ENCODE measurements at regions not wholly inside any gene's neighbourhood (a gene's known extent, or its start where the extent isn't known, plus 50 kb on each side); places are given as distances from the start of the nearest gene placed in this dataset.

DNA sequence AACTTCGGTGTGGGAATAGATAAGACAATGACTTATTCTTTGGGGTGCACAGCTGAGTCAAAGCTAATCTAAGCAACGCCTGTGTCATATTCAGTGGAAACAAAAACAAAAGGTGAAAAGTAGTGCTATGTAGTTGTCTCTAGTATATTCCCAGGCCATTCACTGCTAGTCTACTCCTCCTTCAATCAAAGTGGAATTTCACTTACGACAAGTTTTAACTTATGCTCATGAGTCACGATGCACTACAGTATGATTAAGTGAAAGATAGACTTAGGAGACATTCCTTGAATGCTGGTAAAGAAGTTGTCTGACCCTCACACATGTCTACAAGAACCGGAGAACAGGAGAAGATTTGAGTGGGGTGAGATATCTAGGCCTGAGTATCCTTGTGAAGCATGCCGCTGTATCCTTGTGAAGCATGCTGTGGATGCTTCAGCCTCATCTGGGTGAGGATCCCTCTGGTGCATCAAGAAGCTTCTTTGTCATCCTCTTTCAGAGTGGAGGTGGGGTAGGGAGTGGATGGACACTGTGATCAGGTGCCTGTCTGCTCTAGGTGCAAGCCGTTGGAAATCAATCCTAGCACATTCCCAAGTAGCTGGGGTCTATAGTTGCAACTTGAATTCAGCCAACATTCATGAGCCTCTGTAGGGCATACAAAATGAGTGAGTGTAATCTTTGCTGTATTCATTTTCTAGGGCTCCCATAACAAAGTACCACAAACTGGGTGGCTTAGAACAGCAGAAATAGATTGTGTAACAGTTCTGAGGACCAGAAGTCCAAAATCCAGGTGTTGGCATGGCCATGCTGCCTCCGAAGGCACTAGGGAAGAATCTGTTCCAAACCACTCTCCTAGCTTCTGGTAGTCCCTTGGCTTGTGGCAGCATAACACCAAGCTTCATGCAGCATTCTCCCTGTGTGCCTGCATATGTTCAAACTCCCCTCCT is 173.5 kb upstream of the FN1 start:
- Histone ChIP-seq H4K20me1 (ENCODE audit: control insufficient read depth, insufficient read depth, low read length, poor library complexity, severe bottlenecking) (no peaks in the 10 kb centered on the region), H3K4me3 (ENCODE audit: control extremely low read depth in 1 of 5, extremely low read depth in 1 of 5, insufficient read depth in 1 of 5, low read depth in 2 of 5, low read length in 4 of 5) (no peak overlapping the region), H2AFZ (ENCODE audit: insufficient read depth, low read depth, low read length, poor library complexity, severe bottlenecking) (no peak overlapping the region), H3K36me3 (replicated peaks in 1 of 2; ENCODE audit: control extremely low read depth in 1 of 2, control insufficient read depth in 1 of 2, extremely low read depth in 1 of 2, insufficient read depth in 2 of 2, low read length in 1 of 2) (no peaks in the 10 kb centered on the region), H3K4me2 (replicated peaks; ENCODE audit: low read depth, low read length, poor library complexity, severe bottlenecking) (no peak overlapping the region), H3K9ac (ENCODE audit: low read length) (no peak overlapping the region), H3K27ac (ENCODE audit: low read length in 2 of 2) (no peak overlapping the region), H3K9me3 (ENCODE audit: control extremely low read depth in 1 of 3, control insufficient read depth in 2 of 3, insufficient read depth in 1 of 3, low read length in 2 of 3) (no peaks in the 10 kb centered on the region), H3K4me1 (ENCODE audit: control insufficient read depth in 2 of 2, insufficient read depth in 2 of 2, low read length in 2 of 2) (no peaks in the 10 kb centered on the region), H3K27me3 (replicated peaks in 1 of 4; ENCODE audit: control extremely low read depth in 1 of 4, control insufficient read depth in 3 of 4, insufficient read depth in 4 of 4, low read length in 3 of 4) (no peaks in the 10 kb centered on the region), H3K79me2 (ENCODE audit: control insufficient read depth, insufficient read depth, low read length) (no peaks in the 10 kb centered on the region)
- ChIA-PET POLR2A (no interaction called here), CTCF (no interaction called here)
- H3K27ac Mint-ChIP-seq, result no peak overlapping the region
- no peak overlapping the region for H3K4me3 Mint-ChIP-seq
- DNase-seq (no peak), ATAC-seq (ENCODE audit: low read depth) (no peak)
- peaks cover 9% of the 10 kb centered on the region for H3K27me3 Mint-ChIP-seq
- WGBS (ENCODE audit: insufficient coverage), result 85% methylated on average over 3 of the region's 8 CpGs
- intact Hi-C loops (cut with micrococcal nuclease), result no loop called here
- no peak for TF ChIP-seq EZH2 (IDR thresholded peaks at IDR 0.05; ENCODE audit: borderline replicate concordance, insufficient read depth, low read depth, low read length, poor library complexity, severe bottlenecking)
- TF ChIP-seq, protein P1, sequence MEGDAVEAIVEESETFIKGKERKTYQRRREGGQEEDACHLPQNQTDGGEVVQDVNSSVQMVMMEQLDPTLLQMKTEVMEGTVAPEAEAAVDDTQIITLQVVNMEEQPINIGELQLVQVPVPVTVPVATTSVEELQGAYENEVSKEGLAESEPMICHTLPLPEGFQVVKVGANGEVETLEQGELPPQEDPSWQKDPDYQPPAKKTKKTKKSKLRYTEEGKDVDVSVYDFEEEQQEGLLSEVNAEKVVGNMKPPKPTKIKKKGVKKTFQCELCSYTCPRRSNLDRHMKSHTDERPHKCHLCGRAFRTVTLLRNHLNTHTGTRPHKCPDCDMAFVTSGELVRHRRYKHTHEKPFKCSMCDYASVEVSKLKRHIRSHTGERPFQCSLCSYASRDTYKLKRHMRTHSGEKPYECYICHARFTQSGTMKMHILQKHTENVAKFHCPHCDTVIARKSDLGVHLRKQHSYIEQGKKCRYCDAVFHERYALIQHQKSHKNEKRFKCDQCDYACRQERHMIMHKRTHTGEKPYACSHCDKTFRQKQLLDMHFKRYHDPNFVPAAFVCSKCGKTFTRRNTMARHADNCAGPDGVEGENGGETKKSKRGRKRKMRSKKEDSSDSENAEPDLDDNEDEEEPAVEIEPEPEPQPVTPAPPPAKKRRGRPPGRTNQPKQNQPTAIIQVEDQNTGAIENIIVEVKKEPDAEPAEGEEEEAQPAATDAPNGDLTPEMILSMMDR (IDR thresholded peaks at IDR 0.05), result no peak
- no peaks in the 10 kb centered on the region for H3K9me3 Mint-ChIP-seq (ENCODE audit: insufficient read depth)
- no peaks in the 10 kb centered on the region for H3K4me1 Mint-ChIP-seq

DNA sequence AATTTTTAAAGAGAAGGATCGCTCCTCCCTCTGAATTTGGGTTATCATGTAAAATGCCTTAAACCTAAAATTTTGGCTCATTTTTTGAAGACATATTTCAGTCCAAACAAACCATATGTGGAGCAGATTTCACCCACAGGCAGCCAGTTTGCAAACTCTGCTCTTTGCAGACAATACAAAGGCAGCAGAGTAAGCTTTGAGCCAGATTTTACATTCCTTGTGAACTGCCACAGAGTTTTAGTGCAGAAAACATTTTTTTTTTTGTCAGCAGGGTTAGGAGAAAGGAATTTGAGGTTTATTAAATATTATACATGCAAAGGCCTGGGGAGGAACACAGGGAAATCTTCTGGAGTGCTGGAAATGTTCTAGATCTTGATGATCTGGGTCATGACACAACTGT is 171.9 kb upstream of the FN1 start:
- DNase-seq, result no peak

More for the DNA sequence above, 171.9 kb upstream of the FN1 start:
- intact Hi-C loops (cut with micrococcal nuclease), result loop anchor here (1.0 kb wide), 1 partner anchor 25 kb away; no protein-coding TSS in a partner anchor
- Histone ChIP-seq H3K9me3 (ENCODE audit: control extremely low read depth in 1 of 3, control insufficient read depth in 2 of 3, insufficient read depth in 1 of 3, low read length in 2 of 3) (no peaks in the 10 kb centered on the region), H3K4me2 (replicated peaks; ENCODE audit: low read depth, low read length, poor library complexity, severe bottlenecking) (no peak overlapping the region), H4K20me1 (ENCODE audit: control insufficient read depth, insufficient read depth, low read length, poor library complexity, severe bottlenecking) (no peaks in the 10 kb centered on the region), H3K27ac (ENCODE audit: low read length in 2 of 2) (no peak overlapping the region), H2AFZ (ENCODE audit: insufficient read depth, low read depth, low read length, poor library complexity, severe bottlenecking) (no peak overlapping the region), H3K27me3 (replicated peaks in 1 of 4; ENCODE audit: control extremely low read depth in 1 of 4, control insufficient read depth in 3 of 4, insufficient read depth in 4 of 4, low read length in 3 of 4) (no peaks in the 10 kb centered on the region), H3K4me3 (ENCODE audit: control extremely low read depth in 1 of 5, extremely low read depth in 1 of 5, insufficient read depth in 1 of 5, low read depth in 2 of 5, low read length in 4 of 5) (no peak overlapping the region), H3K79me2 (ENCODE audit: control insufficient read depth, insufficient read depth, low read length) (no peaks in the 10 kb centered on the region), H3K9ac (ENCODE audit: low read length) (no peak overlapping the region), H3K36me3 (replicated peaks in 1 of 2; ENCODE audit: control extremely low read depth in 1 of 2, control insufficient read depth in 1 of 2, extremely low read depth in 1 of 2, insufficient read depth in 2 of 2, low read length in 1 of 2) (no peaks in the 10 kb centered on the region), H3K4me1 (ENCODE audit: control insufficient read depth in 2 of 2, insufficient read depth in 2 of 2, low read length in 2 of 2) (no peaks in the 10 kb centered on the region)
- peaks cover 18% of the 10 kb centered on the region for H3K27me3 Mint-ChIP-seq
- no CpG with 5 or more reads among the region's 1 CpG for WGBS (ENCODE audit: insufficient coverage)
- TF ChIP-seq, protein P1 (IDR thresholded peaks at IDR 0.05), result no peak
- TF ChIP-seq EZH2 (IDR thresholded peaks at IDR 0.05; ENCODE audit: borderline replicate concordance, insufficient read depth, low read depth, low read length, poor library complexity, severe bottlenecking), result no peak
- CTCF ChIA-PET, result no interaction called here
- no peaks in the 10 kb centered on the region for H3K4me1 Mint-ChIP-seq
- no peaks in the 10 kb centered on the region for H3K9me3 Mint-ChIP-seq (ENCODE audit: insufficient read depth)
- no peak for ATAC-seq (ENCODE audit: low read depth)
- POLR2A ChIA-PET, result no interaction called here
- no peak overlapping the region for H3K27ac Mint-ChIP-seq
- H3K4me3 Mint-ChIP-seq, result no peak overlapping the region
